K562 (cell line): ENCODE measurements at regions not wholly inside any gene's neighbourhood (a gene's known extent, or its start where the extent isn't known, plus 50 kb on each side); places are given as distances from the start of the nearest gene placed in this dataset.

Experiments
- ARNT ChIP-seq, 2 experiments: fragments of 450-650 bp; IDR thresholded peaks; 2 replicates each; pipeline ENCODE4 v1.6.1; 2016; ENCODE audit warnings: mild to moderate bottlenecking in 1 of 2
- CREM ChIP-seq: IDR thresholded peaks from 2 replicates; pipeline ENCODE4 v1.6.1; 2014; ENCODE audit warnings: antibody characterized with exemption, low read depth
- FIP1L1 ChIP-seq: fragments of 200-400 bp; formaldehyde crosslinking; IDR thresholded peaks from 2 replicates; pipeline ENCODE4 v1.6.1; 2018; ENCODE audit warnings: mild to moderate bottlenecking, low read depth, low read length; ENCODE audit not compliant: poor library complexity, severe bottlenecking
- MLLT1 ChIP-seq, 2 experiments: fragments of 450-650 bp; IDR thresholded peaks; 2 replicates each; pipeline ENCODE4 v1.6.1; 2016
- PRDM10 ChIP-seq: fragments of 450-650 bp; IDR thresholded peaks from 2 replicates; pipeline ENCODE4 v1.6.1; 2018; ENCODE audit not compliant: partially characterized antibody
- PREB ChIP-seq: sonication (generic); formaldehyde crosslinking; IDR thresholded peaks from 2 replicates; pipeline ENCODE4 v1.8.1; 2023; ENCODE audit warnings: mild to moderate bottlenecking, missing genetic modification reagents
- ZNF318 ChIP-seq, 2 experiments: fragments of 450-650 bp; IDR thresholded peaks; 2 replicates each; pipeline ENCODE4 v1.6.1; 2016; ENCODE audit warnings: mild to moderate bottlenecking in 2 of 2, borderline replicate concordance in 1 of 2, low read depth in 1 of 2, moderate library complexity in 1 of 2

- TF ChIP-seq PREB (no peak), CREM (0 out of 2 replicates have a peak, but pooled peaks have one; percentile 24), ARNT (IDR thresholded peaks at IDR 0.05) (0 out of 4 replicates have a peak, but pooled peaks of 1 of the 2 experiments have one; percentile 45), ZNF318 (IDR thresholded peaks at IDR 0.05; ENCODE audit: borderline replicate concordance in 1 of 2, low read depth in 1 of 2) (no peak), MLLT1 (IDR thresholded peaks at IDR 0.05) (peak; percentile 88 to 93), FIP1L1 (no peak), PRDM10 (no peak)
Observed at GRCh38 chr4:31998807-31999206, 1278.6 kb downstream of the PCDH7 start (continued).
